Psoas muscle (tissue), 7 donors: ENCODE measurements at regions not wholly inside any gene's neighbourhood (a gene's known extent, or its start where the extent isn't known, plus 50 kb on each side); places are given as distances from the start of the nearest gene placed in this dataset.
A peak's percentile ranks its signal among the peaks of the same experiment; 100 is the strongest.

ENCODE experiments used
- ATAC-seq, 4 donors: fragments of 200-7000 bp; cut with Tn5 transposase; one replicate each; pipeline ENCODE4 v1.9.1; 2020; ENCODE audit warnings: moderate library complexity in 3 of 4, mild to moderate bottlenecking in 2 of 4
- DNase-seq, 2 donors: peaks; one replicate each; pipeline ENCODE4 v3.0.0-alpha.2; 2020
- H3K27ac ChIP-seq: fragments of 200-600 bp; one replicate; pipeline ENCODE4 v1.8.0; 2022
- H3K27me3 ChIP-seq, 3 donors: fragments of 200-600 bp in 1 of 3; one replicate each; pipeline versions ENCODE4 v1.6.1 to v1.8.0; 2013 to 2022; ENCODE audit warnings: low read length in 2 of 3, mild to moderate bottlenecking in 2 of 3, moderate library complexity in 1 of 3; ENCODE audit not compliant: insufficient read depth in 3 of 3
- H3K36me3 ChIP-seq, 2 donors: fragments of 200-600 bp in 1 of 2; one replicate each; pipeline versions ENCODE4 v1.6.1 to v1.8.0; 2013 to 2022; ENCODE audit warnings: low read depth in 1 of 2, mild to moderate bottlenecking in 1 of 2, moderate library complexity in 1 of 2; ENCODE audit not compliant: insufficient read depth in 1 of 2
- H3K4me1 ChIP-seq: fragments of 200-600 bp; one replicate; pipeline ENCODE4 v1.8.0; 2022
- H3K4me3 ChIP-seq: fragments of 200-600 bp; one replicate; pipeline ENCODE4 v1.8.0; 2022; ENCODE audit warnings: mild to moderate bottlenecking
- H3K9me3 ChIP-seq: fragments of 200-600 bp; one replicate; pipeline ENCODE4 v1.8.0; 2022
- WGBS, 3 donors: extraction: QIAGEN DNeasy Blood & Tissue Kit; methylation state at CpG; one replicate each; pipeline versions ENCODE4 v1.1.6 to v1.1.7; 2013; 5-methylcytosine and 5-hydroxymethylcytosine counted together
- intact Hi-C, 2 donors: fragments of 100-400 bp; cut with DNase I; formaldehyde crosslinking; loops; one replicate each; pipeline versions ENCODE4 v1.11.0 to v1.14.2; 2022
- TF ChIP-seq, protein P1 (sequence below): fragments of 200-600 bp; IDR thresholded peaks from one replicate; pipeline ENCODE4 v1.8.0; 2022; ENCODE audit warnings: antibody characterized with exemption
- donor health status: healthy with polysubstance abuse.
- donor health status: DM: no; HTN: no; CAD: no; lungs with moderate emphysema.
- donor health status: Bipolar disorder and iron deficiency.
- donor health status: healthy.
- donor health status: DM: yes; HTN: yes; CAD: no.
- donor health status: DM: no; HTN: no; CAD: no.
- donor health status: DM: yes; HTN: yes; CAD: no.

DNA sequence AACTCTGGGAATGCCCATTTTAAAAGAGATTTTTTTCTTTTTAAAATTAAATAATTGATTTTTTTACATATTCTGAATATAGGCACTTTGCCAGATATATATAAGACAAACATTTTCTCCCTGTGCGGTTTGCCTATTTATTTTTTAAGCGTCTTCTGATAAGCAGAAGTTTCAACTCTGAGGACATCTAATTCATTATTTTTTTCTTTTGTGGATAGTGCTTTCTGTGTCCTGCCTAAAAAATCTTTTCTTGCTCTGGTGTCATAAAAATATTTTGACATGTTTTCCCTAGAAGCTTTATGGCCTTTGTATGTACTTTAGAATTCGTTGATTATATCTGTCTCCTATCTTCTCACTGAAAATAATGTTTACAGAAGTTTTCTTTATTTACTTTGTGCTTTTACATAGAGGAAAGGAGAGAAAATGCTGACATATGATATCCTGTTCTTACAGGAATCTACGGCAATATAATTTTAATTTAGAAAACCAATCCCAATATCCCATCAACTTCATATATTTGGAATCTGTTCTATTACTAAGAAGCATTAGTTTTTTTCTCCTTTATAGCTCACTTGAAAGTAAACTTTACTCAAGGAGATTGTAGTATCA is 111.9 kb upstream of the EFNA5 start:
- Histone ChIP-seq H3K36me3 (no peaks in the 10 kb centered on the region), H3K27ac (no peak overlapping the region), H3K9me3 (no peaks in the 10 kb centered on the region), H3K4me1 (no peaks in the 10 kb centered on the region), H3K27me3 (no peaks in the 10 kb centered on the region), H3K4me3 (no peak overlapping the region)
- intact Hi-C loops: no loop called here
- 73 to 86% (median 74%) methylated on average over 4 of the region's 4 CpGs for WGBS, 3 donors
- ATAC-seq (no peak), DNase-seq (no peak)
- TF ChIP-seq, protein P1, sequence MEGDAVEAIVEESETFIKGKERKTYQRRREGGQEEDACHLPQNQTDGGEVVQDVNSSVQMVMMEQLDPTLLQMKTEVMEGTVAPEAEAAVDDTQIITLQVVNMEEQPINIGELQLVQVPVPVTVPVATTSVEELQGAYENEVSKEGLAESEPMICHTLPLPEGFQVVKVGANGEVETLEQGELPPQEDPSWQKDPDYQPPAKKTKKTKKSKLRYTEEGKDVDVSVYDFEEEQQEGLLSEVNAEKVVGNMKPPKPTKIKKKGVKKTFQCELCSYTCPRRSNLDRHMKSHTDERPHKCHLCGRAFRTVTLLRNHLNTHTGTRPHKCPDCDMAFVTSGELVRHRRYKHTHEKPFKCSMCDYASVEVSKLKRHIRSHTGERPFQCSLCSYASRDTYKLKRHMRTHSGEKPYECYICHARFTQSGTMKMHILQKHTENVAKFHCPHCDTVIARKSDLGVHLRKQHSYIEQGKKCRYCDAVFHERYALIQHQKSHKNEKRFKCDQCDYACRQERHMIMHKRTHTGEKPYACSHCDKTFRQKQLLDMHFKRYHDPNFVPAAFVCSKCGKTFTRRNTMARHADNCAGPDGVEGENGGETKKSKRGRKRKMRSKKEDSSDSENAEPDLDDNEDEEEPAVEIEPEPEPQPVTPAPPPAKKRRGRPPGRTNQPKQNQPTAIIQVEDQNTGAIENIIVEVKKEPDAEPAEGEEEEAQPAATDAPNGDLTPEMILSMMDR: no peak

DNA sequence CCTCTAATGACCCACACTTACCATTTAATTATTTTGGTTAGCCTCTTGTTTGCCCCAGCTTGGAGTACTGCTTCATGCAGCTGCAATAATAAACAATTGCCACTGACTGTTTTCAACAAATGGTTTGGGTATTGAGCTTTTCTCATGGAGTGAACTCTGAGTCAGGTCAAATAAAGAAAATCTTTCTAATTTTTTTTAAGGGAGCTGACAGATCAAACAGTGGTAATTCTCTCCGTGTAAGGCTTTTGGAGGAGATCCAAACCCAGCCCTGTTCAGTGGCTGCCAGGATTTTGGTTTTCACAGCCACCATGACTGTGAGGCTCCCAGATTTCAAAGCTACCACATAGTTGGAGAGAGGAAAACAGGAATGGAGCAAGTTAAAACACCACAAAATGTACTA is 110.7 kb upstream of the EFNA5 start:
- intact Hi-C loops: no loop called here
- TF ChIP-seq, protein P1: no peak
- Histone ChIP-seq H3K4me3 (no peak overlapping the region), H3K27me3 (no peaks in the 10 kb centered on the region), H3K4me1 (no peaks in the 10 kb centered on the region), H3K9me3 (no peaks in the 10 kb centered on the region), H3K27ac (no peak overlapping the region), H3K36me3 (no peaks in the 10 kb centered on the region)
- 7 to 12% (median 7%) methylated on average over 1 of the region's 1 CpG for WGBS, 3 donors
- no peak for DNase-seq
- ATAC-seq: no peak

DNA sequence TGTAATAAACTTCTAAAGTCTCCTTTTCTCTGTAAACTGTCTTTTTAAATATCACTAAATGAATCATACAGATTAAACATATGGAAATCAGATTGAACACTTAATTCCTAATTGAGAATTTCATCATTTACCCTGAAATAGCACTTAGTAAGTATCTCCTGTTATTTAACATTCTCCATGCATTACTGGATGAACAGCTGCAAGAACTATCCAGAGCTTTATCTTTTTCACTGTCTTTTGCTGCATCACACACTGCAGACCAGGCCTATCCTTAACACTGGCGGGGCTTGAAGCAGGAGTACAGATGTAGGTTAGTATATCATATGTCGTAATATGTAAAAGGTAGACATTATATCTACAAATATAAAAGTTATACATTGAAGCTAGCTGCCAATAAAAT is 108.7 kb upstream of the EFNA5 start:
- intact Hi-C loops: no loop called here
- 84 to 87% (median 87%) methylated on average over 2 of the region's 2 CpGs for WGBS, 3 donors

DNA sequence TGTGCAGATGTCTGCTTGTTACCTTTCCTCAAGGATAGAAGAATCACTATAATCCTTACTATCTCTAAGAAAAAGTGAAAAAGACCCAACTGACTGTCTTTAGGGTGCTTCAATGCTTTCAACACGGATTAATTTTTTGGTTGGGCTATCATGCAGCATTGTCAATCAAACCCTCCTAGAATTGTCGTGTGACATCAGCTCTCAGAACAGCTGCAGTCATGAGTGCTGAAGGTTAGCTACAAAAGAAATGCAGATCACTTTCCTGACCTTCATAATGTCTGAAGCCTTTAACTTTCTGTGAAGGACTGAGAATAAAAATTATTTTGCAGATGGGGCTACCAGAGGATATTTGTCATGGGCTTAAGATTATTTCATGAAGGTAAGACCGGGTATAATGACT is 107.9 kb upstream of the EFNA5 start:
- intact Hi-C loops: no loop called here
- DNase-seq: no peak
- Histone ChIP-seq H3K9me3 (no peaks in the 10 kb centered on the region), H3K4me3 (no peak overlapping the region), H3K4me1 (no peaks in the 10 kb centered on the region), H3K27ac (no peak overlapping the region), H3K27me3 (no peaks in the 10 kb centered on the region), H3K36me3 (no peaks in the 10 kb centered on the region)
- TF ChIP-seq, protein P1: no peak
- WGBS, 3 donors: 36 to 39% (median 39%) methylated on average over 3 of the region's 3 CpGs
- peak; percentile 54 to 85 (median 72) for ATAC-seq

More for the DNA sequence above, 108.7 kb upstream of the EFNA5 start:
- Histone ChIP-seq H3K4me1 (no peaks in the 10 kb centered on the region), H3K4me3 (no peak overlapping the region), H3K27me3 (no peaks in the 10 kb centered on the region), H3K36me3 (no peaks in the 10 kb centered on the region), H3K27ac (no peak overlapping the region), H3K9me3 (no peaks in the 10 kb centered on the region)
- DNase-seq (no peak), ATAC-seq (no peak)
- TF ChIP-seq, protein P1: no peak
